ENCODE measurements at regions not wholly inside any gene's neighbourhood (a gene's known extent, or its start where the extent isn't known, plus 50 kb on each side); places are given as distances from the start of the nearest gene placed in this dataset.

- Histone ChIP-seq H3K27ac (no peak overlapping the region), H3K9me3 (replicated peaks in 1 of 3) (peaks cover 0 to 4% (median 0%) of the 10 kb centered on the region in 3 donors), H3K27me3 (no peaks in the 10 kb centered on the region), H3K36me3 (replicated peaks in 1 of 2) (no peaks in the 10 kb centered on the region), H3K4me3 (no peak overlapping the region), H3K4me1 (replicated peaks in 1 of 2) (no peaks in the 10 kb centered on the region)
- DNase-seq = no peak
- intact Hi-C loops (cut with DNase I) = no loop called here
- 80 to 98% (median 97%) methylated on average over 2 of the region's 2 CpGs for WGBS, 4 donors
- TF ChIP-seq POLR2A (IDR thresholded peaks at IDR 0.05) = no peak
- no peak for TF ChIP-seq CTCF (IDR thresholded peaks at IDR 0.05)
These were observed 1550.1 kb upstream of the TENM4 start for GRCh38 chr11:80990885-80991284.

- Histone ChIP-seq H3K27ac (no peak overlapping the region), H3K4me1 (replicated peaks in 1 of 2) (no peaks in the 10 kb centered on the region), H3K27me3 (no peaks in the 10 kb centered on the region), H3K9me3 (replicated peaks in 1 of 3) (no peaks in the 10 kb centered on the region), H3K4me3 (no peak overlapping the region), H3K36me3 (replicated peaks in 1 of 2) (no peaks in the 10 kb centered on the region)
- no peak for DNase-seq
- 93 to 97% (median 96%) methylated on average over 1 of the region's 1 CpG for WGBS, 4 donors
- TF ChIP-seq CTCF (IDR thresholded peaks at IDR 0.05) (no peak), POLR2A (IDR thresholded peaks at IDR 0.05) (no peak)
- intact Hi-C loops (cut with DNase I) = no loop called here
These were observed 1546.3 kb upstream of the TENM4 start for GRCh38 chr11:80987171-80987570.

DNA sequence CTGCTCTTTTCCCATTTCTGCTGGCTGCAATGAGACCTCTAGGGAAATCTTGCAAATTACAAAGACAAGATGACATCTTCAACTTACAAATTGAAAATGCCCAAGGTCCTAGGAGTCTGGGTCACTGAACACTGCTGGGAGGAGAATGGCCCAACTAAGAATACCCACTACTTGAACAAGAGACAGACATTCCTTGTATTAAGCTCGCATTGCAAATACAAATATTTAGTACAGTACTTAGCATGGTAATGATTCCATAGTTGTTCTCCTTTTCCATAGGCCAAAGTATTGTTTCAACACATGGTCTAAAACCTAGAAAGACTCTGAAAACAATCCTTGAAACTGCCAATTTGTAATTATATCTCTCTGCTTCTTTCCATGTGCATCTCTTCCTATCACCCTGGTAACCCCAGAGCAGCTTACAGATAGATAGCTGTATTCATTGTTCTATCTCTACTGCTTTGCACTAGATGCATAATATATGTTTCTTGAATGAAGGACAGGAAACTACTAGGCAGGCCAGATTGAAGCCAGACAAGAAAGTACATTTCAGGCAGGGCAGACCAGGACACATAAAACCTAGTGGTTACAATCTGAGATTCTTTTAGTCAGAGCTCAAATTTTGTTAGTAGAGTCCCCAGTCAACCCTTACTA, 1545.7 kb upstream of the TENM4 start:
- intact Hi-C loops (cut with DNase I) = no loop called here

DNA sequence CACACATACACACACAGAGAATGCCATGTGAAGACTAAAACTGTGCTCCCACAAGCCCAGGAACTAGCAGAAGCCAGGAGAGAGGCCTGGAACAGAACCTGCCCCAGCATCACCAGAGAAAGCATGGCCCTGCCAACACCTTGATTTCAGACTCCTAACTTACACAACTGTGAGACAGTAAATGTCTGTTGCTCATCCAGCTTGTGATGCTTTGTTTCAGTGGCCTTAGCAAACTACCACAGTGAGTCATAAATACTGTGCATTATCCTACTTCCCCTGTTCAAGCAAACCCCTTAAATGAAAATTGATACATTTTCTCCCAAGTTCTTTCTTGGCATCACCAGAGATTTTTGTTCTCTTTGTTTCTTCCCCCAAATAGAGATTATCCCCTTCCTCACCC, 1539.4 kb upstream of the TENM4 start:
- H3K9me3 ChIP-seq (replicated peaks in 1 of 3) = peaks cover 0 to 4% (median 0%) of the 10 kb centered on the region in 3 donors
- H3K27me3 ChIP-seq = no peaks in the 10 kb centered on the region
- no peaks in the 10 kb centered on the region for H3K4me1 ChIP-seq (replicated peaks in 1 of 2)
- no peaks in the 10 kb centered on the region for H3K36me3 ChIP-seq (replicated peaks in 1 of 2)
- no peak for DNase-seq
- intact Hi-C loops (cut with DNase I) = no loop called here
- TF ChIP-seq POLR2A (IDR thresholded peaks at IDR 0.05) (no peak), CTCF (IDR thresholded peaks at IDR 0.05) (no peak)
- H3K27ac ChIP-seq = no peak overlapping the region
- H3K4me3 ChIP-seq = no peak overlapping the region

More for the DNA sequence above, 1545.7 kb upstream of the TENM4 start:
- H3K4me3 ChIP-seq = no peak overlapping the region
- H3K27me3 ChIP-seq = no peaks in the 10 kb centered on the region
- H3K4me1 ChIP-seq (replicated peaks in 1 of 2) = no peaks in the 10 kb centered on the region
- no peaks in the 10 kb centered on the region for H3K9me3 ChIP-seq (replicated peaks in 1 of 3)
- 74 to 91% (median 87%) methylated on average over 1 of the region's 1 CpG for WGBS, 4 donors
- H3K36me3 ChIP-seq (replicated peaks in 1 of 2) = no peaks in the 10 kb centered on the region
- H3K27ac ChIP-seq = no peak overlapping the region
- no peak for DNase-seq
- no peak for TF ChIP-seq CTCF (IDR thresholded peaks at IDR 0.05)
- no peak for TF ChIP-seq POLR2A (IDR thresholded peaks at IDR 0.05)

Measured in adrenal gland (tissue), 9 donors.